Stimulated activated naive B cell treated with anti-CD40 and anti-IgM and Interleukin-4, amounts not matched to agents 10 μg/mL and 1 μg/mL and 100 μg/mL, for 72 hours (primary cell): ENCODE measurements at regions not wholly inside any gene's neighbourhood (a gene's known extent, or its start where the extent isn't known, plus 50 kb on each side); places are given as distances from the start of the nearest gene placed in this dataset.

ENCODE experiments used
- ATAC-seq, 2 donors: fragments of 150-1000 bp; cut with Tn5 transposase; replicated peaks; 2 replicates each; pipeline ENCODE4 v1.10.0; 2021; ENCODE audit warnings: moderate library complexity in 1 of 2
- DNase-seq: peaks from one replicate; pipeline ENCODE4 v3.0.0; 2021
- H3K27ac Mint-ChIP-seq: one replicate; pipeline ENCODE4 v1.8.0; 2022; ENCODE audit warnings: mild to moderate bottlenecking, mixed read lengths
- H3K27me3 Mint-ChIP-seq, 2 donors: one replicate each; pipeline ENCODE4 v1.8.0; 2022; ENCODE audit warnings: mixed read lengths in 2 of 2
- H3K36me3 Mint-ChIP-seq, 2 donors: one replicate each; pipeline ENCODE4 v1.8.0; 2022; ENCODE audit warnings: mixed read lengths in 2 of 2, mild to moderate bottlenecking in 1 of 2
- H3K4me1 Mint-ChIP-seq, 2 donors: one replicate each; pipeline ENCODE4 v1.8.0; 2022; ENCODE audit warnings: mixed read lengths in 2 of 2, mild to moderate bottlenecking in 1 of 2
- H3K4me3 Mint-ChIP-seq, 2 donors: one replicate each; pipeline ENCODE4 v1.8.0; 2022; ENCODE audit warnings: mild to moderate bottlenecking in 2 of 2, mixed read lengths in 2 of 2, moderate library complexity in 1 of 2
- H3K9me3 Mint-ChIP-seq, 2 donors: one replicate each; pipeline ENCODE4 v1.8.0; 2022; ENCODE audit warnings: mixed read lengths in 2 of 2, mild to moderate bottlenecking in 1 of 2

GRCh38 chr12:76678992-76679391 lies 84.9 kb upstream of the ZDHHC17 start:
- no peaks in the 10 kb centered on the region for H3K4me1 Mint-ChIP-seq
- DNase-seq (no peak), ATAC-seq (no peak)
- no peaks in the 10 kb centered on the region for H3K36me3 Mint-ChIP-seq
- no peaks in the 10 kb centered on the region for H3K27me3 Mint-ChIP-seq
- no peak overlapping the region for H3K27ac Mint-ChIP-seq
- H3K4me3 Mint-ChIP-seq = no peak overlapping the region
- H3K9me3 Mint-ChIP-seq = peaks cover 0 to 1% of the 10 kb centered on the region in 2 donors

- Mint-ChIP-seq H3K27me3 (no peaks in the 10 kb centered on the region), H3K4me3 (no peak overlapping the region), H3K9me3 (peaks cover 0 to 1% of the 10 kb centered on the region in 2 donors), H3K36me3 (no peaks in the 10 kb centered on the region), H3K4me1 (no peaks in the 10 kb centered on the region), H3K27ac (no peak overlapping the region)
- DNase-seq = no peak
- no peak for ATAC-seq
Measured at GRCh38 chr12:76679778-76680177, 84.1 kb upstream of the ZDHHC17 start.

- no peaks in the 10 kb centered on the region for H3K4me1 Mint-ChIP-seq
- ATAC-seq = no peak
- no peak for DNase-seq
- no peak overlapping the region for H3K27ac Mint-ChIP-seq
- H3K27me3 Mint-ChIP-seq = no peaks in the 10 kb centered on the region
- no peak overlapping the region for H3K4me3 Mint-ChIP-seq
- no peaks in the 10 kb centered on the region for H3K36me3 Mint-ChIP-seq
- H3K9me3 Mint-ChIP-seq = peaks cover 0 to 1% of the 10 kb centered on the region in 2 donors
Measured at GRCh38 chr12:76680940-76681339, 83.0 kb upstream of the ZDHHC17 start.

GRCh38 chr12:76685246-76685678 lies 78.7 kb upstream of the ZDHHC17 start:
- ATAC-seq = peak in 1 of 2 donors; percentile 16
- H3K27me3 Mint-ChIP-seq = peaks cover 0 to 4% of the 10 kb centered on the region in 2 donors
- H3K4me1 Mint-ChIP-seq = no peaks in the 10 kb centered on the region
- H3K36me3 Mint-ChIP-seq = no peaks in the 10 kb centered on the region
- H3K9me3 Mint-ChIP-seq = peaks cover 0 to 1% of the 10 kb centered on the region in 2 donors
- H3K27ac Mint-ChIP-seq = no peak overlapping the region
- H3K4me3 Mint-ChIP-seq = no peak overlapping the region
- no peak for DNase-seq

GRCh38 chr12:76687981-76688380 lies 75.9 kb upstream of the ZDHHC17 start:
- Mint-ChIP-seq H3K27ac (no peak overlapping the region), H3K27me3 (peaks cover 0 to 4% of the 10 kb centered on the region in 2 donors), H3K9me3 (no peaks in the 10 kb centered on the region), H3K4me3 (no peak overlapping the region), H3K4me1 (no peaks in the 10 kb centered on the region), H3K36me3 (no peaks in the 10 kb centered on the region)
- no peak for ATAC-seq
- no peak for DNase-seq

GRCh38 chr12:76688631-76689030 lies 75.3 kb upstream of the ZDHHC17 start:
- no peaks in the 10 kb centered on the region for H3K9me3 Mint-ChIP-seq
- DNase-seq (no peak), ATAC-seq (peak; percentile 31)
- H3K27me3 Mint-ChIP-seq = peaks cover 0 to 4% of the 10 kb centered on the region in 2 donors
- H3K4me3 Mint-ChIP-seq = no peak overlapping the region
- H3K36me3 Mint-ChIP-seq = no peaks in the 10 kb centered on the region
- H3K4me1 Mint-ChIP-seq = no peaks in the 10 kb centered on the region
- no peak overlapping the region for H3K27ac Mint-ChIP-seq

GRCh38 chr12:76690921-76691700 lies 72.8 kb upstream of the ZDHHC17 start:
- H3K27me3 Mint-ChIP-seq = peaks cover 0 to 4% of the 10 kb centered on the region in 2 donors
- H3K4me3 Mint-ChIP-seq = no peak overlapping the region

GRCh38 chr12:76692846-76693245 lies 71.1 kb upstream of the ZDHHC17 start:
- Mint-ChIP-seq H3K36me3 (no peaks in the 10 kb centered on the region), H3K4me3 (no peak overlapping the region), H3K9me3 (no peaks in the 10 kb centered on the region), H3K4me1 (no peaks in the 10 kb centered on the region), H3K27me3 (peaks cover 0 to under 1% of the 10 kb centered on the region in 2 donors), H3K27ac (no peak overlapping the region)
- no peak for ATAC-seq
- DNase-seq = no peak

More at GRCh38 chr12:76690921-76691700, 72.8 kb upstream of the ZDHHC17 start:
- no peaks in the 10 kb centered on the region for H3K4me1 Mint-ChIP-seq
- DNase-seq (no peak), ATAC-seq (no peak)
- H3K9me3 Mint-ChIP-seq = no peaks in the 10 kb centered on the region
- no peak overlapping the region for H3K27ac Mint-ChIP-seq
- H3K36me3 Mint-ChIP-seq = no peaks in the 10 kb centered on the region

GRCh38 chr12:76694369-76694768 lies 69.5 kb upstream of the ZDHHC17 start:
- H3K4me1 Mint-ChIP-seq = no peaks in the 10 kb centered on the region
- no peaks in the 10 kb centered on the region for H3K9me3 Mint-ChIP-seq
- H3K27ac Mint-ChIP-seq = no peak overlapping the region
- ATAC-seq (no peak), DNase-seq (no peak)
- H3K4me3 Mint-ChIP-seq = no peak overlapping the region
- H3K27me3 Mint-ChIP-seq = no peaks in the 10 kb centered on the region
- no peaks in the 10 kb centered on the region for H3K36me3 Mint-ChIP-seq

GRCh38 chr12:76696186-76696585 lies 67.7 kb upstream of the ZDHHC17 start:
- Mint-ChIP-seq H3K4me3 (no peak overlapping the region), H3K4me1 (no peaks in the 10 kb centered on the region), H3K27ac (no peak overlapping the region), H3K27me3 (no peaks in the 10 kb centered on the region), H3K9me3 (no peaks in the 10 kb centered on the region), H3K36me3 (no peaks in the 10 kb centered on the region)
- DNase-seq (no peak), ATAC-seq (no peak)

- H3K9me3 Mint-ChIP-seq = no peaks in the 10 kb centered on the region
- peaks cover 0 to 5% of the 10 kb centered on the region in 2 donors for H3K27me3 Mint-ChIP-seq
- no peak overlapping the region for H3K27ac Mint-ChIP-seq
Measured at GRCh38 chr12:76697849-76698248, 66.1 kb upstream of the ZDHHC17 start.

GRCh38 chr12:76698316-76698715 lies 65.6 kb upstream of the ZDHHC17 start:
- Mint-ChIP-seq H3K4me1 (no peaks in the 10 kb centered on the region), H3K4me3 (no peak overlapping the region), H3K27me3 (peaks cover 0 to 5% of the 10 kb centered on the region in 2 donors), H3K27ac (no peak overlapping the region), H3K9me3 (no peaks in the 10 kb centered on the region), H3K36me3 (no peaks in the 10 kb centered on the region)
- no peak for DNase-seq
- no peak for ATAC-seq

More at GRCh38 chr12:76697849-76698248, 66.1 kb upstream of the ZDHHC17 start:
- Mint-ChIP-seq H3K36me3 (no peaks in the 10 kb centered on the region), H3K4me3 (no peak overlapping the region), H3K4me1 (no peaks in the 10 kb centered on the region)
- ATAC-seq (no peak), DNase-seq (no peak)

GRCh38 chr12:76698966-76699365 lies 64.9 kb upstream of the ZDHHC17 start:
- no peak for DNase-seq
- Mint-ChIP-seq H3K4me3 (no peak overlapping the region), H3K27ac (no peak overlapping the region), H3K4me1 (peaks cover 4% of the 10 kb centered on the region in 2 donors), H3K9me3 (no peaks in the 10 kb centered on the region), H3K36me3 (no peaks in the 10 kb centered on the region), H3K27me3 (peaks cover 0 to 5% of the 10 kb centered on the region in 2 donors)
- no peak for ATAC-seq

- Mint-ChIP-seq H3K4me1 (peaks cover 8 to 9% of the 10 kb centered on the region in 2 donors), H3K9me3 (no peaks in the 10 kb centered on the region), H3K27ac (no peak overlapping the region), H3K36me3 (no peaks in the 10 kb centered on the region), H3K27me3 (peaks cover 0 to 9% of the 10 kb centered on the region in 2 donors), H3K4me3 (no peak overlapping the region)
- no peak for DNase-seq
- no peak for ATAC-seq
Measured at GRCh38 chr12:76701690-76702089, 62.2 kb upstream of the ZDHHC17 start.

- H3K27ac Mint-ChIP-seq = no peak overlapping the region
- H3K27me3 Mint-ChIP-seq = peaks cover 0 to 9% of the 10 kb centered on the region in 2 donors
- ATAC-seq = no peak
- H3K4me3 Mint-ChIP-seq = no peak overlapping the region
- no peaks in the 10 kb centered on the region for H3K36me3 Mint-ChIP-seq
- no peak for DNase-seq
- no peaks in the 10 kb centered on the region for H3K9me3 Mint-ChIP-seq
- peaks cover 8 to 9% of the 10 kb centered on the region in 2 donors for H3K4me1 Mint-ChIP-seq
Measured at GRCh38 chr12:76702946-76703345, 61.0 kb upstream of the ZDHHC17 start.
